Suppressor macrophage treated with lipopolysaccharide for 1 hour (primary cell): ENCODE measurements at regions not wholly inside any gene's neighbourhood (a gene's known extent, or its start where the extent isn't known, plus 50 kb on each side); places are given as distances from the start of the nearest gene placed in this dataset.
A peak's percentile ranks its signal among the peaks of the same experiment; 100 is the strongest.
"Not testable (repeated sequence)": the region's sequence is repeated elsewhere in the genome, so short reads cannot be mapped to it uniquely, and the experiment has no call there.

Experiments used
- DNase-seq, 3 donors: peaks; one replicate each; pipeline ENCODE4 v3.0.0-alpha.2; 2020 to 2022

GRCh38 chr13:31385540-31385939 is 185.8 kb downstream of the B3GLCT start:
- DNase-seq: no peak

DNA sequence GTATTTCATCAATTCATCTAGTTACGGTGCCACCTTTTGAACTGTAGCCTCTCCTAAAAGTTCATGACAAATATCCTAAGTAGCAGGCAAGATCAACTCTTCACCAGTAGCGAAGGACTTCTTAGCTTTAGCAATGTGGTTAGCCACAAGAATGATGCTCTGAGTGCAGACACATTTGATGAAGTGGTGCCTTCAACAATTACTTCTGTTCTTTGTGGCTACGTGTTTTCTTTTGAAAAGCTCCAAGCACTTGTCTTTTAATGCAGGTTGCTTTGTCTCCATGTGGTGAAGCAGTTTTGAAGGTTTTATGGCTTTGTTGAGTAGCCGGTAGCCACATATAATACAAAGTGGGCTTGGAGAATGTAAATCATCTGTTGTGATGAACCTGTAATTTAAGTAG is 194.7 kb downstream of the B3GLCT start:
- DNase-seq: no peak

GRCh38 chr13:31395090-31395489 is 195.3 kb downstream of the B3GLCT start:
- DNase-seq: no peak

DNA sequence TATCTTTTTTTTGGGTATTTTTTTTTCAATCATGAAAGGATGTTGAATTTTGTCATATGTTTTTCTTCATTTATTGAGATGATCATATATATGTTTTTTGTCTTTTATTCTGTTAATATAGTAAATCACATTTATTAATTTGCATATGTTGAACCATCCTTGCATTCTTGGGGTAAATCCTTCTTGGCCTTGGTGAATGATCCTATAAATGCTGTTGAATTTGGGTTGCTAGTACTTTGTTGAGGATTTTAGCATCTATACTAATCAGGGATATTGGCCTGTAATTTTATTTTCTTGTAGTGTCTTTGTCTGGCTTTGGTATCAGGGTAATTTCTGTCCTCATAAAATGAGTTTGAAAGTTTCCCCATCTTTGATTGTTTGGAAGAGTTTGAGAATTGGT is 199.9 kb downstream of the B3GLCT start:
- no peak for DNase-seq

DNA sequence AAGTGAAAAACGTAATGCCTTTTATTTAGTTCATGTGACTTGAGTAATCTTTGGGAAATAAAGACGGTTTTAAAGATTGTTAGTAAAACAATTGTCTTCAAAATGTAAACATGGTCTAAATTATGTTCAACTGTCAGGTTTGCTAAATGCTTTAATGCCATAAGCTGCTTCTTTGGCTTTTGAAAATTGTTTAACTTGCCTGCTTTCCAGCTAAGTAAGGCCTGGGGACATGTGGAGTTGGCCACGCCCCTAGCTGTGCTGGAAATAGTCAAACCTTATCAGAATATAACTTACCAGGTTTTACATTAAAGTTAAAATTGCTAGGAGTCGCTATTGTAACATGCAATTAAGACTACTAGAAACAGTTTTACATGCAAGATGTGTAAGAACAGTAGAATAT is 203.9 kb downstream of the B3GLCT start:
- DNase-seq: not testable (repeated sequence)

- DNase-seq: no peak
These were observed 209.2 kb downstream of the B3GLCT start for GRCh38 chr13:31408927-31409326.

GRCh38 chr13:31409678-31410356 is 210.0 kb downstream of the B3GLCT start:
- no peak for DNase-seq

DNA sequence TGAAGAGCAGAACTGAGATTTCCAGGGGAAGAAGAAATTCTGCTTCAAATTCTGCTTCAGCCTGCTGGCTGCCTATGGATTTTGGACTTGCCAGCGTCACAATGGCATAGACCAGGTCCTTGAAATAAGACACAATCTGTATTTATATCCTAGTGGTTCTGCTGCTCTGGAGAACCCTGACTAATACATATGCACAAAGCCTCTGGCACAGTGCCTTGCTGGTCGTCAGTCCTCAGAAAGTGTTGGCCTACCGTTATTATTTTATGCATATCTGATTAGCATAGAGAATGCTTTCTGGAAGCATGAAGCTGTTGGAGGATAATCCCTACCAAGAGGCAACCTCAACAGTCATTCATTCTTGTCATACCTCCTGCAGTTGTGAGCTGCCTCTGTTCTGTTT is 213.7 kb downstream of the B3GLCT start:
- no peak for DNase-seq

GRCh38 chr13:31416066-31416465 is 216.3 kb downstream of the B3GLCT start:
- DNase-seq: no peak

DNA sequence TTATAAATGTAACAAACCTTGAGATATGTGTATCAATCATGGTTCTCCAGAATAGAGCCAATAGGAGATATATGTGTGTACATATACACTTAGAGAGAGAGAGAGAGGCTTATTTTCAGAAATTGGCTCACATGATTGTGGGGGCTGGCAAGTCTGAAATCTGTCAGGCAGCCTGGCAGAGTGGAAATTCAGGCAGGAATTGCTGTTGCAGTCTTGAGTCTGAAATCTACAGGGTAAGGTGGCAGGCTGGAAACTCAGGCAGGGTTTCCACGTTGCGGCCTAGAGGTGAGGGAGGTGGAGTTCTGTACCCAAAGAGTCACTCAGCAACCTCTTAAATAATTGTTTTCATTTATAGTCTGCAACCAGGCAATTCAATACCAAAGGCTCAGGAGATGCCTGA is 218.4 kb downstream of the B3GLCT start:
- peak in 1 of 3 donors; percentile 3 for DNase-seq

GRCh38 chr13:31421756-31422155 is 222.0 kb downstream of the B3GLCT start:
- no peak for DNase-seq

- peak; percentile 79 to 83 (median 82) for DNase-seq
These were observed 224.5 kb downstream of the B3GLCT start for GRCh38 chr13:31424130-31424729.

- DNase-seq: no peak
These were observed 226.6 kb downstream of the B3GLCT start for GRCh38 chr13:31426395-31426794.

GRCh38 chr13:31427151-31428100 is 227.7 kb downstream of the B3GLCT start:
- no peak for DNase-seq

DNA sequence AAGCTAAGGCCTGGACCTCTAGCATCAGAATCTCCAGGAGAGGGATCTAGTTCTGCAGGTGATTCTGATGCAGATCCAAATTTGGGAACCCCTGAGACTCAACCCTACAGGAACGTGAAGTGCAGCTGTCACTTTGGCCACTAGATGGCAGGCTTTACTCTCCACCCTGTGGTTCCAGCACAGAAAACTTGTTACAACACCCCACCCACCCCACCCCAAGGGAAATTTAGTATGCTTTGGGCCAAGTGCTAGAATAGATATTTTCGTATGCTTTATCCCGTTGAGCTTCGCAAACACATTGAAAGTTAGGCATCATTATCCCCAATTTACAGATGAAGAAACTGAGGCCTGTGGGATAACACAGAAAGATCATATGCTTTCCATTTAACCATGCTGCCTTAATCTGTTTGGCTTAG is 232.0 kb downstream of the B3GLCT start:
- DNase-seq: peak; percentile 63 to 76 (median 72)

DNA sequence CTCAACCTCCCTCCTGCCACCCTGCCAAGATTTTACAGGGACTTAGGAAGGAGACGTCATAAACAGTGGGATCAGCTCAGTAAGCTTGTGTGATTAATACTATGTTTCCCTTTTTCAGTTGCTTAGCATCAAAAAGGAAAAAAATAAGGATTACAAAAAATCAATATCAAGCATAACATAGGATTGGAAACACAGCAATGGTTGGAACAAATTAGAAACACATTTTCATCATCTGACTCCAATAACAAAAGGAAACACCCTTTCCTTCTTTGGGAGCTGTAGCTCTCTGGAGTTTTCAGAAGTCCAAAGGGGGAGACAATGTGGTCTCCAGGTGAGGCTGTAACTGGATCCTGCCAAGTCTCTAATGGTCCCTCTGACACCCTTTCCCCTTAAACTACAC is 233.4 kb downstream of the B3GLCT start:
- DNase-seq: no peak

- no peak for DNase-seq
These were observed 234.0 kb downstream of the B3GLCT start for GRCh38 chr13:31433746-31434145.

- DNase-seq: no peak
These were observed 234.8 kb downstream of the B3GLCT start for GRCh38 chr13:31434613-31435012.

- no peak for DNase-seq
These were observed 235.8 kb downstream of the B3GLCT start for GRCh38 chr13:31435536-31435935.

DNA sequence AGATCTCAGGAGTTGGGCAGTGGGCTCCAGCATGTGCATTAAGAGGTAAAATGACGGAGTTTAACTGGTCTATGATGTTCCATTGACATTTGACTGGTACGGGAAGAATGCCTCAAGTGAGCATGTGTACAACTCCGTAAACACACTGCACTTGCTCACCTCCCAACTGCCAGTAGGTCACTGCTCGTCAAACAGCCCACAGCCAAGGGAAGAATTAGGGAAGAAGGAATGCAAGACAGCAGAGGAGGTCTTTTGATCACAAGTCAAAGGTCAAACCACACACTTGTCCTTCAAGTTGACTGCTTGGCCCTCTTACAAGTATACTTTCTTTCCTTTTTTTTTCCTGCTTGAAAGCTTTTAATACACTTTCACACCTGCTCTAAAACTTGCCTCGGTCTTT is 236.7 kb downstream of the B3GLCT start:
- DNase-seq: no peak

DNA sequence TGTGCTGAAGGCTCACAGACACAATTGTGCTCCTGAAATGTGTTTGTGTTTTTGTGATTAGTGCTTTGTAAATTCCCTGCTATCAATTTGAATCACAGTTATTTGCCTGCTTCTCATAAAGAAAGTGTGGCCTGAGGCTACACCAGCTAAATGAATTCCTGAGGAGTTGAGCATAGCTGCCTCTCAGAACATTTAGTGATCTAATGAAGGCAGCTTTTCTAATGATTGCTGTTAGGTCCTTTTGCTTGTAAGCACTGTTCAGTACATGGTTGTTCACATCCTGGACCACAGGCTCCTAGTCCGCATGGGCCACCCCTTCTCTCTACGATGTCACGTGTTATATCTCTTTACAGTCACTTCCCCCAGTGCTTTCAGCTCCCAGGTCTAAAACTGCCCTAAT is 238.2 kb downstream of the B3GLCT start:
- no peak for DNase-seq

DNA sequence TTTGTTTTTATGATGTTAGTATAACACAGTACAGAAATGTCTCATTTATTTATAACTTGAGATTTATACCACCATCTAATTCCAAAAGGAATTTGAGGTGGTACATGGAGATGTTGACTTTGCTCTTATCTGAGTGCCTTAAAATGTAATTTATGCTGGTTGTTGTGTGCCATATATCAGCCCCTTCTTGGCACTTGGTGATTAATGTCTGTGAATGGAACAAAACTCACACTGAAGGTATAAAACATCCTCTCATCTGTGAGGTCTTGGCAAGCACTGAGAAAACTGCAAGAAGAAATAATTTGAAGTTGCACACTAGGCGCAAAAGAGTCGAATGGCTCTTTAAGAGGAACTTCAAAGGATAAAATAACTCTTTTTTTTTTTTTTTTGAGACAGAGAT is 240.4 kb downstream of the B3GLCT start:
- no peak for DNase-seq

- DNase-seq: no peak
These were observed 242.2 kb downstream of the B3GLCT start for GRCh38 chr13:31441800-31442510.
